HEK293T (cell line): ENCODE measurements at regions not wholly inside any gene's neighbourhood (a gene's known extent, or its start where the extent isn't known, plus 50 kb on each side); places are given as distances from the start of the nearest gene placed in this dataset.

Experiments used
- CTCF ChIA-PET: fragments of 350-600 bp; formaldehyde crosslinking; extraction: SDS; loops from one replicate; lab custom pipeline; 2021; ENCODE audit warnings: antibody characterized with exemption, inconsistent platforms; lab: Yijun Ruan, JAX
- POLR2A ChIA-PET: fragments of 350-600 bp; formaldehyde crosslinking; extraction: SDS; loops from one replicate; lab custom pipeline; 2020; ENCODE audit warnings: antibody characterized with exemption, inconsistent platforms; lab: Yijun Ruan, JAX
- DNase-seq: peaks from one replicate; pipeline ENCODE4 v3.0.0; 2012; ENCODE audit warnings: mixed read lengths; ENCODE audit errors: extremely low spot score
- ARNT ChIP-seq: fragments of 450-650 bp; IDR thresholded peaks from 2 replicates; pipeline ENCODE4 v1.6.1; 2017; ENCODE audit warnings: mild to moderate bottlenecking
- BHLHE40 ChIP-seq: fragments of 450-650 bp; IDR thresholded peaks from 2 replicates; pipeline ENCODE4 v1.6.1; 2016; ENCODE audit warnings: mild to moderate bottlenecking, moderate library complexity, borderline replicate concordance
- CTBP1 ChIP-seq: fragments of 450-650 bp; IDR thresholded peaks from 2 replicates; pipeline ENCODE4 v1.6.1; 2016; ENCODE audit warnings: borderline replicate concordance
- ELF4 ChIP-seq: fragments of 450-650 bp; IDR thresholded peaks from 2 replicates; pipeline ENCODE4 v1.6.1; 2017; ENCODE audit warnings: antibody characterized with exemption
- FOXA1 ChIP-seq: fragments of 450-650 bp; IDR thresholded peaks from 2 replicates; pipeline ENCODE4 v1.6.1; 2016; ENCODE audit warnings: mild to moderate bottlenecking
- FOXK2 ChIP-seq: fragments of 450-650 bp; IDR thresholded peaks from 2 replicates; pipeline ENCODE4 v1.6.1; 2016; ENCODE audit warnings: mild to moderate bottlenecking
- FOXM1 ChIP-seq: fragments of 450-650 bp; IDR thresholded peaks from 2 replicates; pipeline ENCODE4 v1.6.1; 2017; ENCODE audit warnings: mild to moderate bottlenecking, borderline replicate concordance
- HDGF ChIP-seq: fragments of 450-650 bp; IDR thresholded peaks from 2 replicates; pipeline ENCODE4 v1.6.1; 2017; ENCODE audit warnings: antibody characterized with exemption, borderline replicate concordance
- L3MBTL2 ChIP-seq: fragments of 450-650 bp; conservative IDR thresholded peaks from 2 replicates; pipeline ENCODE4 v1.6.1; 2016; ENCODE audit warnings: mild to moderate bottlenecking
- LEF1 ChIP-seq: fragments of 450-650 bp; IDR thresholded peaks from 2 replicates; pipeline ENCODE4 v1.6.1; 2017; ENCODE audit warnings: mild to moderate bottlenecking, borderline replicate concordance
- NFRKB ChIP-seq: fragments of 450-650 bp; IDR thresholded peaks from 2 replicates; pipeline ENCODE4 v1.6.1; 2016; ENCODE audit warnings: mild to moderate bottlenecking, moderate library complexity
- PKNOX1 ChIP-seq: fragments of 450-650 bp; IDR thresholded peaks from 2 replicates; pipeline ENCODE4 v1.6.1; 2016
- SP1 ChIP-seq: fragments of 450-650 bp; IDR thresholded peaks from 2 replicates; pipeline ENCODE4 v1.6.1; 2017
- SUZ12 ChIP-seq: fragments of 450-650 bp; IDR thresholded peaks from 2 replicates; pipeline ENCODE4 v1.6.1; 2016; ENCODE audit warnings: mild to moderate bottlenecking
- TARDBP ChIP-seq: fragments of 450-650 bp; IDR thresholded peaks from 2 replicates; pipeline ENCODE4 v1.6.1; 2016
- ZNF384 ChIP-seq: fragments of 450-650 bp; IDR thresholded peaks from 2 replicates; pipeline ENCODE4 v1.6.1; 2016

- CTCF ChIA-PET: interaction anchor here (1.4 kb wide), 1 partner anchor 8 kb away, joined by 3 read pairs; no protein-coding TSS in a partner anchor
- no peak for DNase-seq
- TF ChIP-seq BHLHE40 (no peak), FOXM1 (no peak), HDGF (no peak), FOXA1 (no peak), SP1 (no peak), CTBP1 (no peak)
- POLR2A ChIA-PET: no interaction called here
Measured at GRCh38 chr4:31039382-31039781, 319.2 kb downstream of the PCDH7 start.

- TF ChIP-seq ZNF384: no peak
- no peak for TF ChIP-seq BHLHE40
- no peak for TF ChIP-seq ELF4
- no peak for TF ChIP-seq L3MBTL2
- no peak for TF ChIP-seq TARDBP
- TF ChIP-seq SUZ12: no peak
- TF ChIP-seq FOXK2: no peak
- TF ChIP-seq HDGF: no peak
- no peak for TF ChIP-seq CTBP1
- TF ChIP-seq LEF1: no peak
- no peak for TF ChIP-seq NFRKB
- no peak for TF ChIP-seq ARNT
- TF ChIP-seq PKNOX1: no peak
- TF ChIP-seq SP1: no peak
- no peak for DNase-seq
- ChIA-PET CTCF (no interaction called here), POLR2A (no interaction called here)
Measured at GRCh38 chr4:31040106-31040505, 319.9 kb downstream of the PCDH7 start.

DNA sequence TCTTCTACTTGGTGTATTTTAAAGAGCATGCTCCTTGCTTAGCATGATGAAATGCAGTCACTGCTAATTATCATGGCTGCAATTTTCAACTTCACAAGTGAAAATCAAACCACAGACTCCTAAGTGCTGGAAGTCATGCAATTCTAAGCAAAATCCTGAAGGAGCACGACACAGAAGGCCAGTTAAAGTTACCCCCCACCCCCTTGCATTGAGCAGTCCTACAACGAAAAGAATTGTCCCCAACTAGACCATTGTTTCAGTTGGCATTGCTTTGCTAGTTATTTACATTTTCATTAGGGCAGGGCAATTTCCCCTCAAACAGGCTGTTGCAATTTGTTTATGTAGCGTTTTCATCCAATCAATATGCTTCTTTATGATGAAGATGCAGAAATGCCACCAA lies 321.2 kb downstream of the PCDH7 start:
- TF ChIP-seq FOXK2 (no peak), ZNF384 (no peak), ELF4 (no peak), SP1 (no peak), ARNT (no peak), HDGF (no peak), TARDBP (no peak), SUZ12 (no peak), PKNOX1 (no peak), FOXM1 (no peak), NFRKB (no peak), L3MBTL2 (no peak), FOXA1 (no peak), CTBP1 (no peak), BHLHE40 (no peak), LEF1 (no peak)
- DNase-seq: no peak
- ChIA-PET CTCF (no interaction called here), POLR2A (no interaction called here)

DNA sequence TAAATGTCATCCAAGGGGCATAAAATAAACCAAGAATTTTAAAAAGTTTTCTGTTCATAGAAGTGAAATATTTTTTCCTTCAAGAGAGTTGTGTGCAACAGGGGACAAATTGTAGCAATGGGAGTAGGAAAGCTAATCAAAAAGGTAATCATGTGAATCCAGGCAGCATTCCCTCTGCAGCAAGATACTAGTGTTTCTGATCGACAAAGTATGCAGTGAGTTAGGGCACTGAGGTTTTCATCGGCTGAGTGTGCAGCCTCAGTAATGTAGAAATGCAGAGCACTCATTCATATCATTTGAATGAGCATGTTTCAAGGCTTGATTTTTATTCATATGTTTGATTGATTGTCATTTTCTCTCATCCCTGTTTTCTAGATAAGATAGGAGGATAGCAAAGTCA lies 321.7 kb downstream of the PCDH7 start:
- ChIA-PET CTCF (no interaction called here), POLR2A (no interaction called here)
- no peak for TF ChIP-seq ARNT
- TF ChIP-seq BHLHE40: no peak
- no peak for TF ChIP-seq L3MBTL2
- no peak for TF ChIP-seq ELF4
- no peak for TF ChIP-seq PKNOX1
- TF ChIP-seq NFRKB: no peak
- no peak for TF ChIP-seq FOXM1
- no peak for TF ChIP-seq SUZ12
- TF ChIP-seq FOXK2: no peak
- no peak for TF ChIP-seq ZNF384
- TF ChIP-seq SP1: no peak
- TF ChIP-seq LEF1: no peak
- TF ChIP-seq CTBP1: no peak
- TF ChIP-seq TARDBP: no peak
- no peak for TF ChIP-seq HDGF
- TF ChIP-seq FOXA1: no peak

DNA sequence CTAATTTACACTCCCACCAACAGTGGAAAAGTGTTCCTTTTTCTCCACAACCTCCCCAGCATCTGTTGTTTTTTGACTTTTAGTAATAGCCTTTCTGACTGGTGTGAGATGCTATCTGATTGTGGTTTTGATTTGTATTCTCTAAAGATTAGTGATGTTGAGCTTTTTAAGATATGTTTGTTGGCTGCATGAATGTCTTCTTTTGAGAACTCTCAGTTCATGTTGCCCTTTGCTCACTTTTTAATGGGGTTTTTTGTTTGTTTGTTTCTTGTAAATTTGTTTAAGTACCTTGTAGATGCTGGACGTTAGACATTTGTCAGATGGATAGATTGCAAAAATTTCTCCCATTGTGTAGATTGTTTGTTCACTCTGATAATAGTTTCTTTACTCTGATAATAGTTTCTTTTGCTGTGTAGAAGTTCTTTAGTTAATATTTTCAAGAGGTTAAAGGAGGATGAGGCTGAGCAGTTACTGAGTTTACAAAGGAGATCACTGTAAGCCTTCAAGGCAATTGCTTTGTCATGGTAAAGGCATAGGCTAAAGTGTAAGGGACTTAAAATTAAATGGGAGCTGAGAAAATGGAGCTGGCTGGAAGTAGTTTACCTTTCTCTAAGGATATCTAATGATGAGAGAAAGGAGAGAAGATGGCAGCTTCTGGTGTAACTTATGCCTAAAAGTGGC lies 323.4 kb downstream of the PCDH7 start:
- TF ChIP-seq L3MBTL2: no peak
- no peak for TF ChIP-seq LEF1
- TF ChIP-seq FOXA1: no peak
- no peak for TF ChIP-seq ELF4
- no peak for TF ChIP-seq PKNOX1
- no peak for TF ChIP-seq FOXK2
- TF ChIP-seq SP1: no peak
- TF ChIP-seq HDGF: no peak
- TF ChIP-seq CTBP1: no peak
- TF ChIP-seq ARNT: no peak
- no peak for TF ChIP-seq BHLHE40
- CTCF ChIA-PET: no interaction called here
- POLR2A ChIA-PET: no interaction called here

More for the DNA sequence above, 321.7 kb downstream of the PCDH7 start:
- DNase-seq: no peak

More for the DNA sequence above, 323.4 kb downstream of the PCDH7 start:
- no peak for DNase-seq
